H1 (cell line): ENCODE measurements at regions not wholly inside any gene's neighbourhood (a gene's known extent, or its start where the extent isn't known, plus 50 kb on each side); places are given as distances from the start of the nearest gene placed in this dataset.

ENCODE experiments used
- CTCF ChIA-PET: fragments of 300-600 bp; sonication (Branson Sonifier 250); formaldehyde crosslinking; loops from one replicate; lab custom pipeline; 2021; ENCODE audit not compliant: partially characterized antibody; lab: Charles Lee
- POLR2A ChIA-PET: fragments of 300-600 bp; sonication (Branson Sonifier 250); formaldehyde crosslinking; loops from one replicate; lab custom pipeline; 2021; ENCODE audit warnings: inconsistent platforms; ENCODE audit not compliant: partially characterized antibody; lab: Charles Lee
- DNase-seq, 2 experiments: peaks; one replicate each; pipeline versions ENCODE4 v3.0.0 to v3.0.0-alpha.2; 2010 to 2022; ENCODE audit warnings: low spot score in 2 of 2, low read depth in 1 of 2, mixed read lengths in 1 of 2
- FAIRE-seq: peaks from 2 replicates; lab custom pipeline; 2011; peaks lifted over from hg19 to GRCh38; lab: Jason Lieb, UNC
- H2AFZ ChIP-seq: 2 replicates; pipeline ENCODE4 v1.8.1; 2012; ENCODE audit warnings: low read length, inconsistent platforms
- H2AK5ac ChIP-seq: 2 replicates; pipeline ENCODE4 v1.6.1; 2013; ENCODE audit warnings: low read depth, low read length
- H2BK120ac ChIP-seq: replicated peaks from 2 replicates; pipeline ENCODE3; 2013; ENCODE audit warnings: low read depth, low read length, inconsistent platforms
- H2BK12ac ChIP-seq: 2 replicates; pipeline ENCODE4 v1.6.1; 2013; ENCODE audit warnings: low read depth, low read length
- H2BK15ac ChIP-seq: 2 replicates; pipeline ENCODE4 v1.6.1; 2013; ENCODE audit warnings: low read length
- H2BK20ac ChIP-seq: 2 replicates; pipeline ENCODE4 v1.6.1; 2013; ENCODE audit warnings: low read length
- H2BK5ac ChIP-seq: 2 replicates; pipeline ENCODE4 v1.6.1; 2013; ENCODE audit warnings: low read depth, low read length
- H3K14ac ChIP-seq: 2 replicates; pipeline ENCODE4 v1.6.1; 2013; ENCODE audit warnings: inconsistent platforms; ENCODE audit not compliant: insufficient read length
- H3K18ac ChIP-seq: 2 replicates; pipeline ENCODE4 v1.6.1; 2013; ENCODE audit warnings: low read length; ENCODE audit errors: extremely low read depth
- H3K23ac ChIP-seq: 2 replicates; pipeline ENCODE4 v1.6.1; 2013; ENCODE audit warnings: inconsistent platforms; ENCODE audit not compliant: insufficient read length
- H3K23me2 ChIP-seq: 2 replicates; pipeline ENCODE4 v1.6.1; 2013; ENCODE audit warnings: low read depth, low read length
- H3K27ac ChIP-seq: 2 replicates; pipeline ENCODE4 v1.6.1; 2011; ENCODE audit warnings: low read depth, low read length, inconsistent platforms
- H3K27me3 ChIP-seq, 4 experiments: replicated peaks in 1 of 4; 1 replicate in 1 of 4; 2 replicates in 3 of 4; pipeline versions ENCODE4 v1.6.1 to v1.8.1; 2011 to 2013; ENCODE audit warnings: low read length in 3 of 4, mild to moderate bottlenecking in 3 of 4, inconsistent platforms in 2 of 4, mixed read lengths in 2 of 4, moderate library complexity in 1 of 4; ENCODE audit not compliant: control insufficient read depth in 3 of 4, insufficient read depth in 3 of 4; ENCODE audit errors: extremely low read depth in 1 of 4
- H3K36me3 ChIP-seq, 4 experiments: 2 replicates each; pipeline versions ENCODE4 v1.6.1 to v1.8.1; 2011 to 2013; ENCODE audit warnings: mild to moderate bottlenecking in 4 of 4, low read length in 3 of 4, moderate library complexity in 2 of 4, control low read depth in 1 of 4, inconsistent platforms in 1 of 4; ENCODE audit not compliant: insufficient read depth in 4 of 4, control insufficient read depth in 2 of 4
- H3K4ac ChIP-seq: replicated peaks from 2 replicates; pipeline ENCODE3; 2013; ENCODE audit warnings: low read length, low read depth, mixed read lengths, inconsistent platforms; ENCODE audit not compliant: insufficient read length
- H3K4me1 ChIP-seq, 4 experiments: replicated peaks in 1 of 4; 1 replicate in 1 of 4; 2 replicates in 3 of 4; pipeline versions ENCODE4 v1.6.1 to v1.8.1; 2011 to 2013; ENCODE audit warnings: low read length in 3 of 4, inconsistent platforms in 2 of 4, mixed read lengths in 1 of 4; ENCODE audit not compliant: insufficient read depth in 4 of 4, control insufficient read depth in 3 of 4
- H3K4me2 ChIP-seq, 2 experiments: 2 replicates each; pipeline versions ENCODE4 v1.6.1 to v1.8.1; 2011 to 2013; ENCODE audit warnings: low read depth in 2 of 2, low read length in 2 of 2, control low read depth in 1 of 2, inconsistent platforms in 1 of 2, mild to moderate bottlenecking in 1 of 2; ENCODE audit not compliant: insufficient read depth in 1 of 2
- H3K4me3 ChIP-seq, 4 experiments: fragments of 200-600, 300-600 bp in 1 of 4; sonication (generic), shearing (Covaris generic), sonication (Bioruptor Twin) in 1 of 4; 2 replicates each; pipeline versions ENCODE4 v1.5.1 to v1.8.1; 2011 to 2016; ENCODE audit warnings: low read length in 4 of 4, low read depth in 3 of 4, control low read depth in 2 of 4, inconsistent platforms in 2 of 4, mild to moderate bottlenecking in 2 of 4, mixed read lengths in 1 of 4, moderate library complexity in 1 of 4; ENCODE audit not compliant: insufficient read depth in 2 of 4; ENCODE audit errors: extremely low read depth in 1 of 4
- H3K56ac ChIP-seq: replicated peaks from 2 replicates; pipeline ENCODE3; 2013; ENCODE audit warnings: low read depth, mild to moderate bottlenecking, mixed read lengths, low read length, inconsistent platforms; ENCODE audit not compliant: insufficient read length
- H3K79me1 ChIP-seq: 2 replicates; pipeline ENCODE4 v1.6.1; 2013; ENCODE audit warnings: low read depth, low read length, control low read depth
- H3K79me2 ChIP-seq, 2 experiments: 2 replicates each; pipeline versions ENCODE4 v1.6.1 to v1.8.1; 2012 to 2013; ENCODE audit warnings: low read length in 2 of 2, mild to moderate bottlenecking in 2 of 2, inconsistent platforms in 1 of 2; ENCODE audit not compliant: insufficient read depth in 2 of 2, control insufficient read depth in 1 of 2
- H3K9ac ChIP-seq, 4 experiments: replicated peaks in 1 of 4; 1 replicate in 1 of 4; 2 replicates in 3 of 4; pipeline versions ENCODE4 v1.6.1 to v1.8.1; 2011 to 2013; ENCODE audit warnings: low read depth in 3 of 4, low read length in 3 of 4, control low read depth in 2 of 4, mild to moderate bottlenecking in 2 of 4, moderate library complexity in 2 of 4, inconsistent platforms in 1 of 4; ENCODE audit errors: extremely low read depth in 1 of 4
- H3K9me3 ChIP-seq, 2 experiments: 2 replicates each; pipeline versions ENCODE4 v1.6.1 to v1.8.1; 2012 to 2013; ENCODE audit warnings: mild to moderate bottlenecking in 2 of 2, moderate library complexity in 2 of 2, control low read depth in 1 of 2, inconsistent platforms in 1 of 2, low read depth in 1 of 2, low read length in 1 of 2, mixed read lengths in 1 of 2; ENCODE audit not compliant: insufficient read depth in 2 of 2
- H4K20me1 ChIP-seq, 2 experiments: replicated peaks in 1 of 2; 2 replicates each; pipeline versions ENCODE3 to v1.8.1; 2011 to 2013; ENCODE audit warnings: inconsistent platforms in 2 of 2, low read length in 2 of 2, mild to moderate bottlenecking in 1 of 2; ENCODE audit not compliant: insufficient read depth in 2 of 2, control insufficient read depth in 1 of 2
- H4K5ac ChIP-seq: 2 replicates; pipeline ENCODE4 v1.6.1; 2013; ENCODE audit warnings: low read length, low read depth, mixed read lengths, inconsistent platforms; ENCODE audit not compliant: insufficient read length
- H4K8ac ChIP-seq: 2 replicates; pipeline ENCODE4 v1.8.0; 2013; ENCODE audit warnings: mild to moderate bottlenecking, moderate library complexity, low read length, inconsistent platforms; ENCODE audit not compliant: insufficient read depth; ENCODE audit errors: extremely low read depth
- H4K91ac ChIP-seq: replicated peaks from 2 replicates; pipeline ENCODE3; 2013; ENCODE audit warnings: low read length, mixed read lengths, inconsistent platforms; ENCODE audit not compliant: insufficient read length
- CEBPB ChIP-seq: IDR thresholded peaks from 2 replicates; pipeline ENCODE4 v1.6.1; 2012; ENCODE audit warnings: low read depth, low read length
- CHD1 ChIP-seq: IDR thresholded peaks from 2 replicates; pipeline ENCODE4 v1.6.1; 2012; ENCODE audit warnings: low read depth, low read length, improper control_type of control experiment
- CREB1 ChIP-seq: IDR thresholded peaks from 2 replicates; pipeline ENCODE4 v1.6.1; 2012; ENCODE audit warnings: inconsistent platforms
- EP300 ChIP-seq, 2 experiments: IDR thresholded peaks; 1 replicate in 1 of 2; 2 replicates in 1 of 2; pipeline ENCODE4 v1.6.1; 2011 to 2012; ENCODE audit warnings: low read depth in 2 of 2, low read length in 2 of 2, mild to moderate bottlenecking in 2 of 2, borderline replicate concordance in 1 of 2, inconsistent platforms in 1 of 2, moderate library complexity in 1 of 2
- GABPA ChIP-seq: IDR thresholded peaks from 2 replicates; pipeline ENCODE4 v1.6.1; 2011; ENCODE audit warnings: mild to moderate bottlenecking, low read length, moderate library complexity, borderline replicate concordance; ENCODE audit not compliant: insufficient read depth
- HDAC6 ChIP-seq: IDR thresholded peaks from one replicate; pipeline ENCODE4 v1.7.1; 2012; ENCODE audit warnings: low read depth, mild to moderate bottlenecking, inconsistent platforms, low read length, moderate library complexity
- KDM4A ChIP-seq: IDR thresholded peaks from one replicate; pipeline ENCODE4 v1.7.1; 2012; ENCODE audit warnings: low read depth, mild to moderate bottlenecking, moderate library complexity, low read length, inconsistent platforms; ENCODE audit not compliant: severe bottlenecking
- PHF8 ChIP-seq: fragments of 200-600 bp; sonication (generic); conservative IDR thresholded peaks from 2 replicates; pipeline ENCODE4 v1.7.1; 2012; ENCODE audit warnings: low read depth, mild to moderate bottlenecking, inconsistent platforms, low read length, moderate library complexity
- SP4 ChIP-seq: IDR thresholded peaks from 2 replicates; pipeline ENCODE4 v1.6.1; 2012; ENCODE audit warnings: low read length, inconsistent platforms
- ZNF274 ChIP-seq: IDR thresholded peaks from 2 replicates; pipeline ENCODE4 v1.7.0; 2012; ENCODE audit warnings: low read length, borderline replicate concordance; ENCODE audit errors: extremely low read depth
- whole genome bisulfite sequencing, 2 experiments: shearing (Covaris generic) in 1 of 2; methylation state at CpG; one replicate each; pipeline versions ENCODE4 v1.1.6 to v1.1.7; 2013 to 2015; ENCODE audit warnings: low lambda C conversion rate in 2 of 2, mixed read lengths in 2 of 2, inconsistent platforms in 1 of 2, low coverage in 1 of 2, missing lambda C conversion rate in 1 of 2; ENCODE audit not compliant: insufficient replicate concordance in 2 of 2, insufficient coverage in 1 of 2, insufficient read length in 1 of 2; ENCODE audit errors: extremely low coverage in 1 of 2, missing lambda C conversion rate in 1 of 2; 5-methylcytosine and 5-hydroxymethylcytosine counted together

DNA sequence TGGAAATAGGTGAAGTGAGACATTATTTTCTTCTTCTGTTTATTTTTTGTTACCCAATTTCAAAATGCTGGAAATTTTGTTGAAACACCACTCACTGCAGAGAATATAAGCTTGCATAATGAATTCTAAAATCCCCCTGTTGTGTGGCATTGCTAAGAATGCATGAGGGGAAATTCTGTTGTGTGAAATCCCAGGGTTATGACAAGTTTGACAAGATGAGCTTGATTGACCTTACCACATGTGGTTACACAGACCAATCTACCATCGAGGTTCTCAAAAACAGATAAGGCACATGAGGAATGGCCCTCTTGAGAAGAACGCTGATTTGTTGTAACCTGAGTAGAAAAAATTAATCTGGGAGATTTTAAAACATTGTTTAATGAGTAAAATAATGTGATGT, 261.6 kb upstream of the MMADHC start:
- Histone ChIP-seq H4K5ac (no peak overlapping the region), H3K9ac (no peak overlapping the region)

More for the DNA sequence above, 261.6 kb upstream of the MMADHC start:
- Histone ChIP-seq H3K23ac (no peak overlapping the region), H2BK12ac (no peak overlapping the region), H2BK20ac (no peak overlapping the region), H2BK15ac (no peak overlapping the region), H3K4me3 (no peak overlapping the region), H3K56ac (no peak overlapping the region)
- TF ChIP-seq CREB1, result no peak
- no peak for TF ChIP-seq SP4
- TF ChIP-seq ZNF274, result no peak
- TF ChIP-seq EP300 (IDR thresholded peaks at IDR 0.05; ENCODE audit: borderline replicate concordance in 1 of 2, low read depth in 2 of 2, low read length in 2 of 2), result no peak
- no peak for TF ChIP-seq HDAC6
- no peak for TF ChIP-seq PHF8
- no peak for TF ChIP-seq CEBPB
- TF ChIP-seq KDM4A, result no peak
- TF ChIP-seq GABPA, result no peak
- TF ChIP-seq CHD1, result no peak
- TF ChIP-seq, all 59 proteins: peak for 0
- WGBS, 2 experiments, result 88% methylated on average over 2 of the region's 2 CpGs; no CpG with 5 or more reads in 1 of the 2 experiments
- no peaks in the 10 kb centered on the region for H4K20me1 ChIP-seq
- no peak overlapping the region for H3K27ac ChIP-seq
- no peak overlapping the region for H2AFZ ChIP-seq
- no peaks in the 10 kb centered on the region for H3K36me3 ChIP-seq
- no peak overlapping the region for H4K91ac ChIP-seq
- ChIA-PET POLR2A (no interaction called here), CTCF (interaction anchor here (0.5 kb wide), 1 partner anchor 12 kb away, joined by 3 read pairs; no protein-coding TSS in a partner anchor)
- no peaks in the 10 kb centered on the region for H3K23me2 ChIP-seq
- no peaks in the 10 kb centered on the region for H3K27me3 ChIP-seq
- H3K18ac ChIP-seq, result no peak overlapping the region
- H3K14ac ChIP-seq, result no peak overlapping the region
- H2BK120ac ChIP-seq, result no peak overlapping the region
- no peak for DNase-seq
- peaks cover 3 to 6% of the 10 kb centered on the region in 2 experiments; a peak in 1 of 4 replicates for H3K9me3 ChIP-seq
- H2BK5ac ChIP-seq, result no peak overlapping the region
- H3K4ac ChIP-seq, result no peak overlapping the region
- H3K4me2 ChIP-seq, result no peak overlapping the region
- no peaks in the 10 kb centered on the region for H3K4me1 ChIP-seq
- no peak overlapping the region for H2AK5ac ChIP-seq
- no peaks in the 10 kb centered on the region for H3K79me2 ChIP-seq
- H3K79me1 ChIP-seq, result no peaks in the 10 kb centered on the region
- no peak for FAIRE-seq
- H4K8ac ChIP-seq, result no peak overlapping the region
